GM18498 (cell line): ENCODE measurements at regions not wholly inside any gene's neighbourhood (a gene's known extent, or its start where the extent isn't known, plus 50 kb on each side); places are given as distances from the start of the nearest gene placed in this dataset.

Experiments
- ATAC-seq: cut with Tn5 transposase; IDR thresholded peaks from one replicate; pipeline ENCODE4 v1.9.1; 2021; ENCODE audit warnings: mild to moderate bottlenecking, moderate library complexity; ENCODE audit not compliant: unreplicated experiment

- no peak for ATAC-seq
Observed at GRCh38 chr9:134214386-134214765, 50.0 kb upstream of the RNU6ATAC start.

GRCh38 chr9:134214766-134215419 is 50.5 kb upstream of the RNU6ATAC start:
- ATAC-seq = no peak

GRCh38 chr9:134215420-134215698 is 51.0 kb upstream of the RNU6ATAC start:
- ATAC-seq = no peak

- ATAC-seq = no peak
Observed at GRCh38 chr9:134215699-134216448, 51.5 kb upstream of the RNU6ATAC start.

- ATAC-seq = no peak
Observed at GRCh38 chr9:134216449-134216951, 52.1 kb upstream of the RNU6ATAC start.

- no peak for ATAC-seq
Observed at GRCh38 chr9:134216961-134217360, 52.6 kb upstream of the RNU6ATAC start.

- ATAC-seq = no peak
Observed at GRCh38 chr9:134217431-134218210, 53.3 kb upstream of the RNU6ATAC start.

GRCh38 chr9:134218230-134218629 is 53.9 kb upstream of the RNU6ATAC start:
- ATAC-seq = no peak

GRCh38 chr9:134219646-134220060 is 55.3 kb upstream of the RNU6ATAC start:
- no peak for ATAC-seq

GRCh38 chr9:134220311-134220710 is 55.9 kb upstream of the RNU6ATAC start:
- no peak for ATAC-seq

GRCh38 chr9:134221273-134222017 is 57.1 kb upstream of the RNU6ATAC start:
- ATAC-seq = no peak

GRCh38 chr9:134222018-134222573 is 57.7 kb upstream of the RNU6ATAC start:
- no peak for ATAC-seq

GRCh38 chr9:134223091-134223490 is 58.7 kb upstream of the RNU6ATAC start:
- no peak for ATAC-seq

- no peak for ATAC-seq
Observed at GRCh38 chr9:134223591-134224122, 59.3 kb upstream of the RNU6ATAC start.

- no peak for ATAC-seq
Observed at GRCh38 chr9:134224127-134224526, 59.8 kb upstream of the RNU6ATAC start.

GRCh38 chr9:134224567-134225093 is 60.3 kb upstream of the RNU6ATAC start:
- no peak for ATAC-seq

GRCh38 chr9:134225186-134225585 is 60.8 kb upstream of the RNU6ATAC start:
- no peak for ATAC-seq

GRCh38 chr9:134225816-134226215 is 61.5 kb upstream of the RNU6ATAC start:
- ATAC-seq = no peak

GRCh38 chr9:134226221-134226930 is 62.0 kb upstream of the RNU6ATAC start:
- no peak for ATAC-seq
